Endothelial cell of umbilical vein (primary cell): ENCODE measurements at regions not wholly inside any gene's neighbourhood (a gene's known extent, or its start where the extent isn't known, plus 50 kb on each side); places are given as distances from the start of the nearest gene placed in this dataset.

Experiments
- FOS ChIP-seq: IDR thresholded peaks from 2 replicates; pipeline ENCODE4 v1.6.1; 2011; ENCODE audit warnings: mild to moderate bottlenecking, low read length, moderate library complexity, borderline replicate concordance; ENCODE audit not compliant: insufficient read depth
- MYC ChIP-seq: IDR thresholded peaks from one replicate; pipeline ENCODE4 v1.6.1; 2011; ENCODE audit warnings: mild to moderate bottlenecking, low read depth, low read length
- POLR2A ChIP-seq: IDR thresholded peaks from 2 replicates; pipeline ENCODE4 v1.6.1; 2012; ENCODE audit warnings: low read depth, mild to moderate bottlenecking, control low read depth, low read length
- TF ChIP-seq, protein P1 (sequence below), 2 donors: IDR thresholded peaks; 1 replicate in 1 of 2; 2 replicates in 1 of 2; pipeline ENCODE4 v1.5.1; 2011; ENCODE audit warnings: low read length in 2 of 2, mild to moderate bottlenecking in 2 of 2, moderate library complexity in 2 of 2, control low read depth in 1 of 2, inconsistent platforms in 1 of 2, low read depth in 1 of 2; ENCODE audit not compliant: insufficient read depth in 1 of 2; ENCODE audit errors: extremely low read depth in 1 of 2

DNA sequence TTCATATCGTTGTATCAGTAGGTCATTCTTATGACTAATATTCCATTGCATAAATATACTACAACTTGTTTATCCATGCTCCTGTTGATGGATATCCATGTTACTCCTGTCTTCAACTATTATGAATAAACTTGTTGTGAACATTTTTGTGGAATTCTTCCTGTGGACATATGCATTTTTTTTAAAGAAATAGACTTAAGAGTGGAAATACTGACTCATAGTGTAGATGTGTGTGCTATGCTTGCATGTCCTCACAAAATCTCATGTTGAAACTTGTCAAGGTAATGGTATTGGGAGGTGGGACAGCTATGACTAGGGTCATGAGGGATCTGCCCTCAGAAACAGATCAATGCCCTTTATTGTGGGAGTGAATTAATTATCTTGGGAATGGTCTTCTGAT, 240.5 kb upstream of the PRSS58 start:
- TF ChIP-seq MYC (no peak), POLR2A (no peak), FOS (no peak)
- TF ChIP-seq, protein P1, sequence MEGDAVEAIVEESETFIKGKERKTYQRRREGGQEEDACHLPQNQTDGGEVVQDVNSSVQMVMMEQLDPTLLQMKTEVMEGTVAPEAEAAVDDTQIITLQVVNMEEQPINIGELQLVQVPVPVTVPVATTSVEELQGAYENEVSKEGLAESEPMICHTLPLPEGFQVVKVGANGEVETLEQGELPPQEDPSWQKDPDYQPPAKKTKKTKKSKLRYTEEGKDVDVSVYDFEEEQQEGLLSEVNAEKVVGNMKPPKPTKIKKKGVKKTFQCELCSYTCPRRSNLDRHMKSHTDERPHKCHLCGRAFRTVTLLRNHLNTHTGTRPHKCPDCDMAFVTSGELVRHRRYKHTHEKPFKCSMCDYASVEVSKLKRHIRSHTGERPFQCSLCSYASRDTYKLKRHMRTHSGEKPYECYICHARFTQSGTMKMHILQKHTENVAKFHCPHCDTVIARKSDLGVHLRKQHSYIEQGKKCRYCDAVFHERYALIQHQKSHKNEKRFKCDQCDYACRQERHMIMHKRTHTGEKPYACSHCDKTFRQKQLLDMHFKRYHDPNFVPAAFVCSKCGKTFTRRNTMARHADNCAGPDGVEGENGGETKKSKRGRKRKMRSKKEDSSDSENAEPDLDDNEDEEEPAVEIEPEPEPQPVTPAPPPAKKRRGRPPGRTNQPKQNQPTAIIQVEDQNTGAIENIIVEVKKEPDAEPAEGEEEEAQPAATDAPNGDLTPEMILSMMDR (IDR thresholded peaks at IDR 0.05; ENCODE audit: extremely low read depth in 1 of 2, insufficient read depth in 1 of 2, low read depth in 1 of 2, low read length in 2 of 2), result no peak
